Esophagus squamous epithelium (tissue), 5 donors: ENCODE measurements at regions not wholly inside any gene's neighbourhood (a gene's known extent, or its start where the extent isn't known, plus 50 kb on each side); places are given as distances from the start of the nearest gene placed in this dataset.
"Not testable (repeated sequence)": the region's sequence is repeated elsewhere in the genome, so short reads cannot be mapped to it uniquely, and the experiment has no call there.

Experiments used
- DNase-seq: peaks from one replicate; lab custom pipeline; 2025; lab: John Stamatoyannopoulos, UW
- H3K27ac ChIP-seq, 4 donors: fragments of 200-600 bp; sonication (generic); one replicate each; pipeline ENCODE4 v1.5.1; 2016 to 2019; ENCODE audit warnings: mild to moderate bottlenecking in 1 of 4
- H3K27me3 ChIP-seq, 4 donors: fragments of 200-600 bp; sonication (generic); 1 replicate in 3 of 4; 2 replicates in 1 of 4; pipeline versions ENCODE4 v1.5.1 to v1.6.0; 2017 to 2021; ENCODE audit warnings: antibody characterized with exemption in 1 of 4
- H3K36me3 ChIP-seq, 3 donors: fragments of 200-600 bp; sonication (generic); one replicate each; pipeline ENCODE4 v1.5.1; 2016 to 2019
- H3K4me1 ChIP-seq, 3 donors: fragments of 200-600 bp; sonication (generic); one replicate each; pipeline ENCODE4 v1.5.1; 2017 to 2019
- H3K4me3 ChIP-seq, 4 donors: fragments of 200-600 bp; sonication (generic); 1 replicate in 3 of 4; 2 replicates in 1 of 4; pipeline ENCODE4 v1.5.1; 2016 to 2019; ENCODE audit warnings: mild to moderate bottlenecking in 2 of 4, moderate library complexity in 1 of 4
- H3K9me3 ChIP-seq, 3 donors: fragments of 200-600 bp; sonication (generic); one replicate each; pipeline ENCODE4 v1.5.1; 2016 to 2019
- CTCF ChIP-seq, 6 experiments: fragments of 450-650 bp in 4 of 6; fragments of 200-600 bp in 2 of 6; sonication (generic) in 2 of 6; IDR thresholded peaks; one replicate each; pipeline ENCODE4 v1.5.1; 2016 to 2019; ENCODE audit warnings: antibody characterized with exemption in 6 of 6, mild to moderate bottlenecking in 4 of 6, moderate library complexity in 4 of 6
- POLR2A ChIP-seq, 4 donors: fragments of 450-650 bp; IDR thresholded peaks; one replicate each; pipeline ENCODE4 v1.6.1; 2017; ENCODE audit warnings: antibody characterized with exemption in 4 of 4, mild to moderate bottlenecking in 4 of 4, moderate library complexity in 3 of 4
- WGBS, 2 donors: methylation state at CpG; one replicate each; pipeline ENCODE4 v1.1.5; 2018; 5-methylcytosine and 5-hydroxymethylcytosine counted together
- intact Hi-C: fragments of 100-400 bp; cut with DNase I; formaldehyde crosslinking; loops from one replicate; pipeline ENCODE4 v1.15.0; 2022
- donor health status: DM: yes; HTN: yes; CAD: no.

GRCh38 chr17:65297384-65297783 lies 160.2 kb downstream of the RGS9 start:
- Histone ChIP-seq H3K9me3 (no peaks in the 10 kb centered on the region), H3K36me3 (no peaks in the 10 kb centered on the region), H3K4me3 (no peak overlapping the region), H3K27ac (no peak overlapping the region), H3K27me3 (no peaks in the 10 kb centered on the region), H3K4me1 (peaks cover 0 to 10% (median 0%) of the 10 kb centered on the region in 3 donors)
- no peak for TF ChIP-seq POLR2A (IDR thresholded peaks at IDR 0.05)
- TF ChIP-seq CTCF (IDR thresholded peaks at IDR 0.05) = no peak
- WGBS, 2 donors = 34 to 54% methylated on average over 2 of the region's 2 CpGs
- intact Hi-C loops = loop anchor here (10.0 kb wide), 1 partner anchor 867 kb away; no protein-coding TSS in a partner anchor
- DNase-seq = no peak

- Histone ChIP-seq H3K4me1 (peaks cover 0 to 10% (median 0%) of the 10 kb centered on the region in 3 donors), H3K27ac (no peak overlapping the region), H3K36me3 (no peaks in the 10 kb centered on the region), H3K4me3 (no peak overlapping the region), H3K9me3 (no peaks in the 10 kb centered on the region), H3K27me3 (no peaks in the 10 kb centered on the region)
- no peak for DNase-seq
- WGBS, 2 donors = 13 to 18% methylated on average over 5 to 6 of the region's 10 CpGs
- intact Hi-C loops = loop anchor here (10.0 kb wide), 1 partner anchor 871 kb away; no protein-coding TSS in a partner anchor
- no peak for TF ChIP-seq POLR2A (IDR thresholded peaks at IDR 0.05)
- peak; percentile 33 to 76 (median 66) for TF ChIP-seq CTCF (IDR thresholded peaks at IDR 0.05)
Observed at GRCh38 chr17:65294181-65294719, 157.1 kb downstream of the RGS9 start.

- Histone ChIP-seq H3K9me3 (no peaks in the 10 kb centered on the region), H3K27ac (no peak overlapping the region), H3K27me3 (no peaks in the 10 kb centered on the region), H3K4me3 (no peak overlapping the region), H3K4me1 (peaks cover 0 to 10% (median 0%) of the 10 kb centered on the region in 3 donors), H3K36me3 (no peaks in the 10 kb centered on the region)
- intact Hi-C loops = loop anchor here (10.0 kb wide), 1 partner anchor 871 kb away; no protein-coding TSS in a partner anchor
- WGBS, 2 donors = 71 to 72% methylated on average over 9 to 11 of the region's 12 CpGs
- TF ChIP-seq CTCF (IDR thresholded peaks at IDR 0.05) = no peak
- TF ChIP-seq POLR2A (IDR thresholded peaks at IDR 0.05) = no peak
- DNase-seq = no peak
Observed at GRCh38 chr17:65293584-65294180, 156.5 kb downstream of the RGS9 start.

GRCh38 chr17:65292430-65292829 lies 155.3 kb downstream of the RGS9 start:
- H3K4me3 ChIP-seq = no peak overlapping the region
- WGBS, 2 donors = 60 to 66% methylated on average over 11 of the region's 11 CpGs
- no peaks in the 10 kb centered on the region for H3K9me3 ChIP-seq
- H3K27ac ChIP-seq = no peak overlapping the region
- no peak for TF ChIP-seq POLR2A (IDR thresholded peaks at IDR 0.05)
- TF ChIP-seq CTCF (IDR thresholded peaks at IDR 0.05) = no peak
- DNase-seq = no peak
- intact Hi-C loops = loop anchor here (10.0 kb wide), 1 partner anchor 872 kb away; no protein-coding TSS in a partner anchor
- no peaks in the 10 kb centered on the region for H3K36me3 ChIP-seq
- H3K27me3 ChIP-seq = no peaks in the 10 kb centered on the region
- peaks cover 0 to 10% (median 0%) of the 10 kb centered on the region in 3 donors for H3K4me1 ChIP-seq

- H3K27ac ChIP-seq, H3K27me3 ChIP-seq, H3K4me3 ChIP-seq, H3K36me3 ChIP-seq, H3K4me1 ChIP-seq, DNase-seq, H3K9me3 ChIP-seq: not testable (repeated sequence)
- 85% methylated on average over 7 of the region's 7 CpGs for WGBS, 2 donors
- intact Hi-C loops = loop anchor here (10.0 kb wide), 1 partner anchor 874 kb away; no protein-coding TSS in a partner anchor
Observed at GRCh38 chr17:65291301-65291700, 154.1 kb downstream of the RGS9 start.
